ENCODE measurements at regions not wholly inside any gene's neighbourhood (a gene's known extent, or its start where the extent isn't known, plus 50 kb on each side); places are given as distances from the start of the nearest gene placed in this dataset.
"Not testable (repeated sequence)": the region's sequence is repeated elsewhere in the genome, so short reads cannot be mapped to it uniquely, and the experiment has no call there.

- no peak for DNase-seq
Observed at GRCh38 chr5:30347858-30348257, 845.6 kb upstream of the CDH6 start.

GRCh38 chr5:30345539-30346345 is 847.7 kb upstream of the CDH6 start:
- DNase-seq = not testable (repeated sequence)

GRCh38 chr5:30343707-30344106 is 849.8 kb upstream of the CDH6 start:
- DNase-seq = no peak

GRCh38 chr5:30341466-30341865 is 852.0 kb upstream of the CDH6 start:
- DNase-seq = no peak

GRCh38 chr5:30337084-30337573 is 856.4 kb upstream of the CDH6 start:
- DNase-seq = no peak

- no peak for DNase-seq
Observed at GRCh38 chr5:30331534-30331933, 862.0 kb upstream of the CDH6 start.

- DNase-seq = no peak
Observed at GRCh38 chr5:30325795-30326194, 867.7 kb upstream of the CDH6 start.

- no peak for DNase-seq
Observed at GRCh38 chr5:30324083-30324482, 869.4 kb upstream of the CDH6 start.

GRCh38 chr5:30287890-30288289 is 905.6 kb upstream of the CDH6 start:
- DNase-seq = no peak

- DNase-seq = no peak
Observed at GRCh38 chr5:30279237-30279636, 914.2 kb upstream of the CDH6 start.

GRCh38 chr5:30267026-30267425 is 926.5 kb upstream of the CDH6 start:
- no peak for DNase-seq

- no peak for DNase-seq
Observed at GRCh38 chr5:30239331-30240022, 954.0 kb upstream of the CDH6 start.

- no peak for DNase-seq
Observed at GRCh38 chr5:30237189-30237588, 956.3 kb upstream of the CDH6 start.

GRCh38 chr5:30209755-30210154 is 983.7 kb upstream of the CDH6 start:
- DNase-seq = no peak

GRCh38 chr5:30197662-30198061 is 995.8 kb upstream of the CDH6 start:
- DNase-seq = no peak

- no peak for DNase-seq
Observed at GRCh38 chr5:30195036-30195435, 998.5 kb upstream of the CDH6 start.

GRCh38 chr5:30194595-30194994 is 998.9 kb upstream of the CDH6 start:
- no peak for DNase-seq

- no peak for DNase-seq
Observed at GRCh38 chr5:30183795-30184194, 1009.7 kb upstream of the CDH6 start.

- DNase-seq = no peak
Observed at GRCh38 chr5:30156156-30156555, 1037.3 kb upstream of the CDH6 start.

- no peak for DNase-seq
Observed at GRCh38 chr5:30152431-30152830, 1041.1 kb upstream of the CDH6 start.

GRCh38 chr5:30150231-30150630 is 1043.3 kb upstream of the CDH6 start:
- DNase-seq = no peak

GRCh38 chr5:30149526-30149925 is 1044.0 kb upstream of the CDH6 start:
- DNase-seq = no peak

- DNase-seq = no peak
Observed at GRCh38 chr5:30147976-30148375, 1045.5 kb upstream of the CDH6 start.

- not testable (repeated sequence) for DNase-seq
Observed at GRCh38 chr5:30144059-30144458, 1049.4 kb upstream of the CDH6 start.

Data from dermis blood vessel endothelial cell (primary cell).